Keratinocyte (primary cell): ENCODE measurements at regions not wholly inside any gene's neighbourhood (a gene's known extent, or its start where the extent isn't known, plus 50 kb on each side); places are given as distances from the start of the nearest gene placed in this dataset.
A peak's percentile ranks its signal among the peaks of the same experiment; 100 is the strongest.

Experiments used
- DNase-seq: peaks from one replicate; pipeline ENCODE4 v3.0.0-alpha.2; 2011; ENCODE audit warnings: low read depth, missing footprints, low spot score
- FAIRE-seq: peaks from 2 replicates; lab custom pipeline; 2011; peaks lifted over from hg19 to GRCh38; lab: Jason Lieb, UNC
- H2AFZ ChIP-seq: 2 replicates; pipeline ENCODE4 v1.6.0; 2012; ENCODE audit warnings: low read length, control low read depth, inconsistent platforms; ENCODE audit not compliant: control insufficient read depth
- H3K27ac ChIP-seq: 2 replicates; pipeline ENCODE4 v1.5.1; 2011; ENCODE audit warnings: low read length; ENCODE audit not compliant: control insufficient read depth, insufficient read depth
- H3K27me3 ChIP-seq: 3 replicates; pipeline ENCODE4 v1.6.0; 2011; ENCODE audit warnings: low read length; ENCODE audit not compliant: control insufficient read depth, insufficient read depth; ENCODE audit errors: extremely low read depth
- H3K36me3 ChIP-seq, 2 experiments: 2 replicates in 1 of 2; 3 replicates in 1 of 2; pipeline ENCODE4 v1.5.1; 2011; ENCODE audit warnings: low read length in 2 of 2, mild to moderate bottlenecking in 1 of 2; ENCODE audit not compliant: control insufficient read depth in 2 of 2, insufficient read depth in 2 of 2; ENCODE audit errors: extremely low read depth in 1 of 2
- H3K4me1 ChIP-seq: 3 replicates; pipeline ENCODE4 v1.5.1; 2011; ENCODE audit warnings: low read length; ENCODE audit not compliant: control insufficient read depth, insufficient read depth; ENCODE audit errors: extremely low read depth
- H3K4me2 ChIP-seq: 3 replicates; pipeline ENCODE4 v1.6.0; 2011; ENCODE audit warnings: low read depth, low read length; ENCODE audit not compliant: control insufficient read depth, insufficient read depth; ENCODE audit errors: extremely low read depth
- H3K4me3 ChIP-seq, 3 experiments: fragments of 200-600 bp in 1 of 3; sonication (generic) in 1 of 3; 2 replicates in 2 of 3; 3 replicates in 1 of 3; pipeline ENCODE4 v1.5.1; 2011 to 2016; ENCODE audit warnings: low read length in 3 of 3, mild to moderate bottlenecking in 3 of 3, control low read depth in 2 of 3, inconsistent platforms in 1 of 3, low read depth in 1 of 3, mixed read lengths in 1 of 3, mixed run types in 1 of 3, moderate library complexity in 1 of 3; ENCODE audit not compliant: control insufficient read depth in 2 of 3, insufficient read depth in 2 of 3; ENCODE audit errors: extremely low read depth in 1 of 3
- H3K79me2 ChIP-seq: 2 replicates; pipeline ENCODE4 v1.6.0; 2012; ENCODE audit warnings: low read length; ENCODE audit not compliant: control insufficient read depth, insufficient read depth
- H3K9ac ChIP-seq: 3 replicates; pipeline ENCODE4 v1.6.0; 2011; ENCODE audit warnings: low read length; ENCODE audit not compliant: control insufficient read depth, insufficient read depth; ENCODE audit errors: extremely low read depth
- H3K9me1 ChIP-seq: 3 replicates; pipeline ENCODE4 v1.6.0; 2011; ENCODE audit warnings: low read length; ENCODE audit not compliant: control insufficient read depth, insufficient read depth; ENCODE audit errors: extremely low read depth
- H3K9me3 ChIP-seq: 2 replicates; pipeline ENCODE4 v1.5.1; 2012; ENCODE audit warnings: low read depth, low read length; ENCODE audit not compliant: control insufficient read depth
- H4K20me1 ChIP-seq: 3 replicates; pipeline ENCODE4 v1.6.0; 2011; ENCODE audit warnings: low read length; ENCODE audit not compliant: control insufficient read depth, insufficient read depth; ENCODE audit errors: extremely low read depth
- CTCF ChIP-seq, 3 experiments: IDR thresholded peaks in 1 of 3; conservative IDR thresholded peaks in 1 of 3; optimal IDR thresholded peaks in 1 of 3; 2 replicates in 2 of 3; 3 replicates in 1 of 3; pipeline versions ENCODE3 to v1.5.1; 2011; ENCODE audit warnings: low read length in 3 of 3, mild to moderate bottlenecking in 3 of 3, moderate library complexity in 2 of 3, control low read depth in 1 of 3, inconsistent platforms in 1 of 3; ENCODE audit not compliant: insufficient read depth in 2 of 3; ENCODE audit errors: extremely low read depth in 1 of 3
- EZH2 ChIP-seq: IDR thresholded peaks from one replicate; pipeline ENCODE4 v1.6.1; 2012; ENCODE audit warnings: inconsistent platforms, mild to moderate bottlenecking, low read length, moderate library complexity
- dilution Hi-C: fragments of 300-500 bp; cut with MboI; formaldehyde crosslinking; loops from one replicate; pipeline ENCODE4 v1.7.0; 2020; ENCODE audit warnings: low sequenced_read_pairs; ENCODE audit not compliant: extremely low pct_ligation_motif_present

GRCh38 chr12:12007713-12008231 is 63.0 kb upstream of the BCL2L14 start:
- no peaks in the 10 kb centered on the region for H3K9me1 ChIP-seq
- H2AFZ ChIP-seq = no peak overlapping the region
- H3K9me3 ChIP-seq = no peaks in the 10 kb centered on the region
- no peaks in the 10 kb centered on the region for H3K79me2 ChIP-seq
- H3K36me3 ChIP-seq = no peaks in the 10 kb centered on the region
- no peak overlapping the region for H3K4me2 ChIP-seq
- no peak overlapping the region for H3K9ac ChIP-seq
- no peaks in the 10 kb centered on the region for H4K20me1 ChIP-seq
- no peak for FAIRE-seq
- no peak overlapping the region for H3K4me3 ChIP-seq
- H3K27ac ChIP-seq = no peak overlapping the region
- no peaks in the 10 kb centered on the region for H3K27me3 ChIP-seq
- peaks cover 25% of the 10 kb centered on the region for H3K4me1 ChIP-seq
- TF ChIP-seq CTCF (optimal IDR thresholded peaks at IDR 0.05 in 1 of 3, IDR thresholded peaks at IDR 0.05 in 1 of 3, conservative IDR thresholded peaks at IDR 0.05 in 1 of 3; ENCODE audit: extremely low read depth in 1 of 3, insufficient read depth in 2 of 3, low read length in 3 of 3) (no peak), EZH2 (no peak)
- DNase-seq = no peak
- dilution Hi-C loops = no loop called here

- Histone ChIP-seq H3K9me1 (no peaks in the 10 kb centered on the region), H4K20me1 (no peaks in the 10 kb centered on the region), H3K27ac (no peak overlapping the region), H3K9me3 (no peaks in the 10 kb centered on the region), H3K4me1 (peaks cover 25% of the 10 kb centered on the region), H3K4me2 (peak overlapping the region; percentile 15), H2AFZ (no peak overlapping the region), H3K9ac (no peak overlapping the region), H3K36me3 (no peaks in the 10 kb centered on the region), H3K79me2 (no peaks in the 10 kb centered on the region), H3K4me3 (no peak overlapping the region), H3K27me3 (no peaks in the 10 kb centered on the region)
- TF ChIP-seq CTCF (optimal IDR thresholded peaks at IDR 0.05 in 1 of 3, IDR thresholded peaks at IDR 0.05 in 1 of 3, conservative IDR thresholded peaks at IDR 0.05 in 1 of 3; ENCODE audit: extremely low read depth in 1 of 3, insufficient read depth in 2 of 3, low read length in 3 of 3) = peak; percentile 50 to 56 (median 52)
- no peak for TF ChIP-seq EZH2
- dilution Hi-C loops = no loop called here
- no peak for FAIRE-seq
- no peak for DNase-seq
These were observed 62.4 kb upstream of the BCL2L14 start for GRCh38 chr12:12008232-12008850.
